GM23338 (cell line): ENCODE measurements at regions not wholly inside any gene's neighbourhood (a gene's known extent, or its start where the extent isn't known, plus 50 kb on each side); places are given as distances from the start of the nearest gene placed in this dataset.

Experiments used
- ATAC-seq: fragments of 200-7000 bp; cut with Tn5 transposase; 3 replicates; pipeline ENCODE4 v1.9.1; 2020
- DNase-seq: peaks from one replicate; pipeline ENCODE4 v3.0.0-alpha.2; 2015; ENCODE audit warnings: low spot score
- H2AFZ ChIP-seq: fragments of 200-600 bp; sonication (generic); 2 replicates; pipeline ENCODE4 v1.8.0; 2016; ENCODE audit warnings: antibody characterized with exemption, mild to moderate bottlenecking, moderate library complexity
- H3F3A ChIP-seq: fragments of 200-600 bp; sonication (generic); replicated peaks from 2 replicates; pipeline ENCODE4 v1.8.0; 2017; ENCODE audit warnings: antibody characterized with exemption, mixed run types, low read depth
- H3K27ac ChIP-seq: fragments of 200-600 bp; sonication (generic); 2 replicates; pipeline ENCODE4 v1.6.1; 2016; ENCODE audit warnings: low read depth
- H3K27me3 ChIP-seq: fragments of 200-600 bp; sonication (generic); 2 replicates; pipeline ENCODE4 v1.8.0; 2016; ENCODE audit warnings: mild to moderate bottlenecking, mixed run types, moderate library complexity; ENCODE audit not compliant: insufficient read depth
- H3K36me3 ChIP-seq: fragments of 200-600 bp; sonication (generic); 2 replicates; pipeline ENCODE4 v1.8.0; 2016; ENCODE audit warnings: mild to moderate bottlenecking; ENCODE audit not compliant: insufficient read depth
- H3K4me1 ChIP-seq: fragments of 200-600 bp; sonication (generic); 2 replicates; pipeline ENCODE4 v1.8.0; 2016; ENCODE audit warnings: mild to moderate bottlenecking, moderate library complexity; ENCODE audit not compliant: insufficient read depth
- H3K4me2 ChIP-seq: fragments of 200-600 bp; sonication (generic); 2 replicates; pipeline ENCODE4 v1.7.1; 2017; ENCODE audit warnings: mixed run types
- H3K4me3 ChIP-seq: fragments of 200-600 bp; sonication (generic); 2 replicates; pipeline ENCODE4 v1.6.1; 2016; ENCODE audit warnings: mixed run types
- H3K79me2 ChIP-seq: fragments of 200-600 bp; sonication (generic); replicated peaks from 2 replicates; pipeline ENCODE4 v1.8.0; 2017; ENCODE audit warnings: mild to moderate bottlenecking; ENCODE audit not compliant: insufficient read depth
- H3K9me2 ChIP-seq: fragments of 200-600 bp; sonication (generic); 2 replicates; pipeline ENCODE4 v1.8.0; 2017; ENCODE audit not compliant: insufficient read depth
- H4K20me1 ChIP-seq: fragments of 200-600 bp; sonication (generic); replicated peaks from 2 replicates; pipeline ENCODE4 v1.8.0; 2017; ENCODE audit warnings: mild to moderate bottlenecking; ENCODE audit not compliant: insufficient read depth
- H3K27ac Mint-ChIP-seq: 2 replicates; pipeline ENCODE4 v1.8.0; 2020; ENCODE audit warnings: inconsistent platforms, mild to moderate bottlenecking, moderate library complexity, mixed read lengths
- H3K27me3 Mint-ChIP-seq: 3 replicates; pipeline ENCODE4 v1.8.0; 2022; ENCODE audit warnings: low read depth, mild to moderate bottlenecking, moderate library complexity, mixed read lengths, inconsistent platforms; ENCODE audit not compliant: insufficient read depth, poor library complexity
- H3K36me3 Mint-ChIP-seq: 3 replicates; pipeline ENCODE4 v1.8.0; 2021; ENCODE audit warnings: low read depth, mild to moderate bottlenecking, inconsistent platforms, moderate library complexity, mixed read lengths
- H3K4me1 Mint-ChIP-seq: 3 replicates; pipeline ENCODE4 v1.8.0; 2020; ENCODE audit warnings: mild to moderate bottlenecking, inconsistent platforms, mixed read lengths
- H3K4me3 Mint-ChIP-seq: 3 replicates; pipeline ENCODE4 v1.8.0; 2021; ENCODE audit warnings: moderate library complexity, mild to moderate bottlenecking, inconsistent platforms, mixed read lengths
- H3K9me3 Mint-ChIP-seq: 3 replicates; pipeline ENCODE4 v1.8.0; 2020; ENCODE audit warnings: moderate library complexity, mild to moderate bottlenecking, inconsistent platforms, mixed read lengths
- CREB1 ChIP-seq: fragments of 250-450 bp; sonication (Bioruptor Pico); IDR thresholded peaks from 2 replicates; pipeline ENCODE4 v1.5.0; 2020; ENCODE audit warnings: low read depth, mild to moderate bottlenecking, moderate library complexity
- ETS1 ChIP-seq: IDR thresholded peaks from 2 replicates; pipeline ENCODE4 v1.6.1; 2016; ENCODE audit warnings: antibody characterized with exemption
- EZH2 ChIP-seq: fragments of 200-600 bp; sonication (generic); IDR thresholded peaks from one replicate; pipeline ENCODE4 v1.8.0; 2017; ENCODE audit warnings: antibody characterized with exemption, mild to moderate bottlenecking, low read depth; ENCODE audit not compliant: unreplicated experiment
- EZH2phosphoT487 ChIP-seq: fragments of 200-600 bp; sonication (generic); IDR thresholded peaks from one replicate; pipeline ENCODE4 v1.8.1; 2018; ENCODE audit warnings: antibody characterized with exemption; ENCODE audit not compliant: unreplicated experiment
- JUNB ChIP-seq: IDR thresholded peaks from one replicate; pipeline ENCODE4 v1.6.1; 2016; ENCODE audit warnings: antibody characterized with exemption; ENCODE audit not compliant: unreplicated experiment
- NANOG ChIP-seq: IDR thresholded peaks from 2 replicates; pipeline ENCODE4 v1.6.1; 2016; ENCODE audit warnings: antibody characterized with exemption, borderline replicate concordance
- STAT1 ChIP-seq: IDR thresholded peaks from one replicate; pipeline ENCODE4 v1.6.1; 2016; ENCODE audit warnings: antibody characterized with exemption; ENCODE audit not compliant: unreplicated experiment
- ZNF114 ChIP-seq: fragments of 250-450 bp; sonication (Bioruptor Pico); IDR thresholded peaks from 2 replicates; pipeline ENCODE4 v1.5.0; 2020; ENCODE audit warnings: mild to moderate bottlenecking, moderate library complexity
- ZNF462 ChIP-seq: fragments of 250-450 bp; sonication (Bioruptor Pico); IDR thresholded peaks from 2 replicates; pipeline ENCODE4 v1.5.0; 2020; ENCODE audit warnings: mild to moderate bottlenecking, moderate library complexity
- TF ChIP-seq, protein P1 (sequence below): IDR thresholded peaks from one replicate; pipeline ENCODE4 v1.6.1; 2018; ENCODE audit warnings: antibody characterized with exemption; ENCODE audit not compliant: unreplicated experiment

DNA sequence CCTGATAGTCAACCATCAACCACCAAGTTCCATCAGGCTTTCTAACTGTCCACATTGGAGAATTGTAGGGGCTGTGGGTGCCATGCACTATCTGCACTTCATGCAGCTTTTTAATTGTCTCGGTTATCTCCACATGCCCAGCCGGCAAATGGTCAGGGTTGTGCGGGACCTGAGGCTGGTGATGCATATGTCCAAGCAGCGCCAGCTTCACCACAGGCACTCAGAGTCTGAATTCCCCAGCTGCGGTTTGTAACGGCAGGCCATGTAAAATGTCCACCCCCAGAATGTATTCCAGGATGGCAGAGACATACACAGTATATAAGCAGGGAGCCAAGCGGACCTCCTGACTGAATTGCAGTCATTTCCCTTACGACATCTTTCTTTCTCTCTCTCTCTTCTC lies 435.6 kb downstream of the DYNC2H1 start:
- Histone ChIP-seq H3K36me3 (no peaks in the 10 kb centered on the region), H3K27ac (no peak overlapping the region), H3K4me1 (no peaks in the 10 kb centered on the region), H3F3A (no peaks in the 10 kb centered on the region), H3K4me2 (no peak overlapping the region), H3K79me2 (no peaks in the 10 kb centered on the region), H2AFZ (no peak overlapping the region; the same call in 1 of the 2 replicates), H3K4me3 (no peak overlapping the region), H4K20me1 (no peaks in the 10 kb centered on the region), H3K27me3 (no peaks in the 10 kb centered on the region), H3K9me2 (0 out of 2 replicates have a peak, but pooled peaks cover 3% of the 10 kb centered on the region)
- peaks cover 16% of the 10 kb centered on the region for H3K9me3 Mint-ChIP-seq
- H3K36me3 Mint-ChIP-seq: peaks cover 10% of the 10 kb centered on the region; the same call in 2 of the 3 replicates
- ATAC-seq (no peak), DNase-seq (no peak)
- TF ChIP-seq ZNF114 (CRISPR knock-in tag) (no peak), NANOG (no peak), EZH2 (no peak), STAT1 (no peak), JUNB (no peak), ETS1 (no peak), EZH2phosphoT487 (no peak), ZNF462 (no peak), CREB1 (CRISPR knock-in tag) (no peak)
- TF ChIP-seq, protein P1, sequence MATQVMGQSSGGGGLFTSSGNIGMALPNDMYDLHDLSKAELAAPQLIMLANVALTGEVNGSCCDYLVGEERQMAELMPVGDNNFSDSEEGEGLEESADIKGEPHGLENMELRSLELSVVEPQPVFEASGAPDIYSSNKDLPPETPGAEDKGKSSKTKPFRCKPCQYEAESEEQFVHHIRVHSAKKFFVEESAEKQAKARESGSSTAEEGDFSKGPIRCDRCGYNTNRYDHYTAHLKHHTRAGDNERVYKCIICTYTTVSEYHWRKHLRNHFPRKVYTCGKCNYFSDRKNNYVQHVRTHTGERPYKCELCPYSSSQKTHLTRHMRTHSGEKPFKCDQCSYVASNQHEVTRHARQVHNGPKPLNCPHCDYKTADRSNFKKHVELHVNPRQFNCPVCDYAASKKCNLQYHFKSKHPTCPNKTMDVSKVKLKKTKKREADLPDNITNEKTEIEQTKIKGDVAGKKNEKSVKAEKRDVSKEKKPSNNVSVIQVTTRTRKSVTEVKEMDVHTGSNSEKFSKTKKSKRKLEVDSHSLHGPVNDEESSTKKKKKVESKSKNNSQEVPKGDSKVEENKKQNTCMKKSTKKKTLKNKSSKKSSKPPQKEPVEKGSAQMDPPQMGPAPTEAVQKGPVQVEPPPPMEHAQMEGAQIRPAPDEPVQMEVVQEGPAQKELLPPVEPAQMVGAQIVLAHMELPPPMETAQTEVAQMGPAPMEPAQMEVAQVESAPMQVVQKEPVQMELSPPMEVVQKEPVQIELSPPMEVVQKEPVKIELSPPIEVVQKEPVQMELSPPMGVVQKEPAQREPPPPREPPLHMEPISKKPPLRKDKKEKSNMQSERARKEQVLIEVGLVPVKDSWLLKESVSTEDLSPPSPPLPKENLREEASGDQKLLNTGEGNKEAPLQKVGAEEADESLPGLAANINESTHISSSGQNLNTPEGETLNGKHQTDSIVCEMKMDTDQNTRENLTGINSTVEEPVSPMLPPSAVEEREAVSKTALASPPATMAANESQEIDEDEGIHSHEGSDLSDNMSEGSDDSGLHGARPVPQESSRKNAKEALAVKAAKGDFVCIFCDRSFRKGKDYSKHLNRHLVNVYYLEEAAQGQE: no peak
- no peak overlapping the region for H3K4me3 Mint-ChIP-seq
- no peaks in the 10 kb centered on the region for H3K4me1 Mint-ChIP-seq
- peaks cover 4% of the 10 kb centered on the region for H3K27me3 Mint-ChIP-seq
- H3K27ac Mint-ChIP-seq: no peak overlapping the region
